ENCODE measurements at regions not wholly inside any gene's neighbourhood (a gene's known extent, or its start where the extent isn't known, plus 50 kb on each side); places are given as distances from the start of the nearest gene placed in this dataset.

DNA sequence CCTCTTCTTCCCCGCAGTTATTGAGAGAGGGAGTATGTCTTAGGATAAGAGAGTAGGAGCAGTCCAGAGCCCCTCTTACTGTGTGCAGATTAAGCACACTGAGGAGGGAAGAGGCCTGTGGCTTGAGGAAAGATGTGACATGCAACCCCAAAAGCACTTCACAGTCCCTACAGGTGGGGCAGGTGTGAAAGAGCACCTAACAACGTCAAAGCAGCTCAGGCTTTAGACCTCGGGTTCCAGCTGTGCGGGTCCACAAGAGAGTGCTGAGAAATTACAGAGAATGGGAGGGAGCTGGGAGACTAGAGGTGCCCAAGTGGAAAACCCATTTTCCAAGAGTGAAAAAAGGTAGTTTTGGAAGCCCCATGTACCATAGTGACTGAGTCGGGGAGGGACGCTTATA lies 127.6 kb downstream of the SLC25A47 start:
- peaks cover 9% of the 10 kb centered on the region for H3K4me1 Mint-ChIP-seq
- no peaks in the 10 kb centered on the region for H3K36me3 Mint-ChIP-seq (ENCODE audit: low read depth)
- no peak for DNase-seq
- H3K27me3 Mint-ChIP-seq, result no peaks in the 10 kb centered on the region
- H3K4me3 Mint-ChIP-seq, result no peak overlapping the region
- CTCF ChIA-PET, result no interaction called here
- H3K9me3 Mint-ChIP-seq, result no peaks in the 10 kb centered on the region
- no peak overlapping the region for H3K27ac Mint-ChIP-seq
- POLR2A ChIA-PET, result no interaction called here

DNA sequence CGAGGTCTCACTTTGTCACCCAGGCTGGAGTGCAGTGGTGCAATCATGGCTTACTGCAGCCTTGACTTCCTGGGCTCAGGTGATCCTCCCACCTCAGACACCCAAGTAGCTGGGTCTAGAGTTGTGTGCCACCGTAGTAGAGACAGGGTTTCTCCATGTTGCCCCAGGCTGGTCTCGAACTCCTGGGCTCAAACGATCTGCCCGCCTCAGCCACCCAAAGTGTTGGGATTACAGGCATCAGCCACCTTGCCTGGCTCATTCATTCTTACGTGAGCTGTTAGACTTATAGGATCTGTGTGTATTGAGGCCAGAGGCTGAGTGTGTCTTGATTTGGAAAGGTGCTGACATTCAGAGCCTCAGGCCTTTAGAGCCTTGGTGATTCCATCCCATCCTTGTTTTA lies 128.1 kb downstream of the SLC25A47 start:
- no peak for DNase-seq
- Mint-ChIP-seq H3K27me3 (no peaks in the 10 kb centered on the region), H3K9me3 (no peaks in the 10 kb centered on the region), H3K4me1 (peaks cover 9% of the 10 kb centered on the region), H3K36me3 (ENCODE audit: low read depth) (no peaks in the 10 kb centered on the region), H3K4me3 (no peak overlapping the region), H3K27ac (no peak overlapping the region)
- CTCF ChIA-PET, result no interaction called here
- POLR2A ChIA-PET, result no interaction called here

DNA sequence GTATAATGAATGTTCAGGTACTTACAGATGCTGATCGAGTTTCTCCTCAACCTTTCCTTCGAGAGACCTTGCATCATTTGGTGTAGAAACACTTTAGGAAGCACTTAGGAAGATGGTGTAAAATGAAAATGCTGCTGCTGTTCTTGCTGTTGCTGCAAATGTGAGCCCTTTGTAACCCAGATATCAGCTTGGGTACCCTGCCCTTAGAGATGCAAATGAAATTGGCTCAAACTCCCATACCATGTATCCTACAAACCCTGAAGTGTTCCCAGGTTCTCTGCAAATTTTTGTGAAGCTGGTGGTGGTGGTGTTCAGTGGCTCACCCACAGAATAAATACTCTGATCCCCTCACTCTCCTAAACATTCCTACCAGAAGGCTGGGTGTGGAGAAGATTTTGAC lies 130.8 kb downstream of the SLC25A47 start:
- DNase-seq, result no peak
- Mint-ChIP-seq H3K27me3 (no peaks in the 10 kb centered on the region), H3K36me3 (ENCODE audit: low read depth) (no peaks in the 10 kb centered on the region), H3K9me3 (no peaks in the 10 kb centered on the region), H3K27ac (no peak overlapping the region), H3K4me3 (no peak overlapping the region), H3K4me1 (no peaks in the 10 kb centered on the region)
- POLR2A ChIA-PET, result no interaction called here
- CTCF ChIA-PET, result no interaction called here

DNA sequence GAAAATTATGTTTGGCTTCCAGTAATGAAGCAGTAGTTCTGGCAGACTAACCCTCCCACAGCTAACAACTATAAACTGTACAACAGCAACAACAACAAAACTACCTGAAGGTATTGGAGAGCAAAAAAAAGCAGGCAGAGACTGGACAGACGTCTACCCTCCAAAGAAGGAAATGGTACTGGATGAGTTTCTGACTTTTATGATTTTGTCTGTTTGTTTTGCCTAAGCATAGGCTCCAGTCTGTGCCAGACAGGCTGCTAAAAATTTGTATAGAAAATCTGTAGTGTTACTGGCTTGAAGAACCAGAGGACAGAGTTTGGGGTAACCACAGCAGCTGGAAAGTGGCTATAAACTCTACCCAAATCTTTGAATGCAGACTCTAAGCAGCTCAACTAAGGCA lies 131.3 kb downstream of the SLC25A47 start:
- no peak overlapping the region for H3K4me3 Mint-ChIP-seq
- H3K27ac Mint-ChIP-seq, result no peak overlapping the region
- ChIA-PET CTCF (interaction anchor here (0.9 kb wide), 1 partner anchor 69 kb away, joined by 4 read pairs; no protein-coding TSS in a partner anchor), POLR2A (no interaction called here)
- no peaks in the 10 kb centered on the region for H3K36me3 Mint-ChIP-seq (ENCODE audit: low read depth)
- no peaks in the 10 kb centered on the region for H3K4me1 Mint-ChIP-seq
- DNase-seq, result no peak
- H3K27me3 Mint-ChIP-seq, result no peaks in the 10 kb centered on the region
- H3K9me3 Mint-ChIP-seq, result no peaks in the 10 kb centered on the region

DNA sequence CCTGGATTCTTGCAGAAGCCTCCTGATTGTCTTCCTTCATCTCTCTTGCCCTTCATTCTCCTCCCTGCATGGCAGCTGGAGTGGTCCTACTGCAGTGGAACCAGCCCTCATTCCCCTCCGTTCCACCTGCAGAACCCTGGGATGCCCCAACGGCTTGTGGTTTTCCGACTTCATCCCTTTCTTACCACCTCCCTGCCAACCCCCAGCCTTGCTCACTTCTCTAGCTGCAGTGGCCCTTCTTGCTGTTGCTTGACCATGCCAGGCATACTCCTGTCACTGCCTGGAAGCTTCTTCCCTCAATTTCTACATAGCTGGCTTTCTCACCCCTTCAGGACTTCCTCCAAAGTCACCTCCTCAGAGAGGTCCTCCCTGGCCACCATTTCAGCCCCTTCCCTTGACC lies 123.3 kb downstream of the BEGAIN start:
- Mint-ChIP-seq H3K4me3 (no peak overlapping the region), H3K36me3 (ENCODE audit: low read depth) (no peaks in the 10 kb centered on the region), H3K9me3 (no peaks in the 10 kb centered on the region), H3K27ac (no peak overlapping the region), H3K27me3 (peaks cover 5% of the 10 kb centered on the region), H3K4me1 (no peaks in the 10 kb centered on the region)
- CTCF ChIA-PET, result no interaction called here
- POLR2A ChIA-PET, result no interaction called here
- no peak for DNase-seq

DNA sequence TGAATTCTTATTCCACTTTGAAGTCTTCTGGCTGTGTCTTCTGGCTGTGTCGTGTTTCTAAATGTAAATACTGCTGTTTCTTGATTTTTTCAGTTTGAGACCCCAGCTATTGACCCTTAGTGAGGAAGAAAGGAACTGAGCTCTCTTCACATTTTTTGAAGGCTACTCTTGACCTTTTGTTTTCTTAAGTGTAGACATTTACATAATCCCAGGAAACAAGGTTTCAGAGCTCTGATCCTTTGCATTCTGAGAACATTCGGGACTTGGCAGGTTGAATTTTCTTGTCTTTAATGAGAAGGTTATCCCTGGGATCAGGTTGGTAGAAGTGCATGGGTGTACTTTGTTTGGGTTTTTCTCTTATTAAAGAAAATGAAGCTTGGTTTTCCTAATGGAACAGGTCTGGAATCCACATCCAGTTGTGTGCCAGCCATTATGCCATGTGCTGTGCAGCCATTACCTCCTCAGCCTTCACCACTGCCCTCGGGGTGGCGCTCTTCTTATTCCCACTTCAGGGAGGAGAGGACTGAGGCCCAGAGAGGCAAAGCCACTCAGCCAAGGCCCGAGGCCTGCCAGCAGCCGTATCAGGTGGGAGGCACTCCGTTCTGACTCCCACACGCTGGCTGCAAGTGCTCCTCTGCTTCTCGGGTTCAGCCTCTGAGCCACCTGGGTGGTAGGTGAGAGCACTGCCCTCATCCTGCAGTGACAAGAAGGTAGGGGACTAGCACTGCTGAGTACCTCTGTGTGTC lies 120.9 kb downstream of the BEGAIN start:
- peaks cover 9% of the 10 kb centered on the region for H3K4me1 Mint-ChIP-seq
- no peak for DNase-seq
- no peaks in the 10 kb centered on the region for H3K9me3 Mint-ChIP-seq
- no peaks in the 10 kb centered on the region for H3K36me3 Mint-ChIP-seq (ENCODE audit: low read depth)
- H3K4me3 Mint-ChIP-seq, result no peak overlapping the region
- ChIA-PET POLR2A (no interaction called here), CTCF (no interaction called here)
- H3K27me3 Mint-ChIP-seq, result peaks cover 5% of the 10 kb centered on the region
- H3K27ac Mint-ChIP-seq, result no peak overlapping the region

DNA sequence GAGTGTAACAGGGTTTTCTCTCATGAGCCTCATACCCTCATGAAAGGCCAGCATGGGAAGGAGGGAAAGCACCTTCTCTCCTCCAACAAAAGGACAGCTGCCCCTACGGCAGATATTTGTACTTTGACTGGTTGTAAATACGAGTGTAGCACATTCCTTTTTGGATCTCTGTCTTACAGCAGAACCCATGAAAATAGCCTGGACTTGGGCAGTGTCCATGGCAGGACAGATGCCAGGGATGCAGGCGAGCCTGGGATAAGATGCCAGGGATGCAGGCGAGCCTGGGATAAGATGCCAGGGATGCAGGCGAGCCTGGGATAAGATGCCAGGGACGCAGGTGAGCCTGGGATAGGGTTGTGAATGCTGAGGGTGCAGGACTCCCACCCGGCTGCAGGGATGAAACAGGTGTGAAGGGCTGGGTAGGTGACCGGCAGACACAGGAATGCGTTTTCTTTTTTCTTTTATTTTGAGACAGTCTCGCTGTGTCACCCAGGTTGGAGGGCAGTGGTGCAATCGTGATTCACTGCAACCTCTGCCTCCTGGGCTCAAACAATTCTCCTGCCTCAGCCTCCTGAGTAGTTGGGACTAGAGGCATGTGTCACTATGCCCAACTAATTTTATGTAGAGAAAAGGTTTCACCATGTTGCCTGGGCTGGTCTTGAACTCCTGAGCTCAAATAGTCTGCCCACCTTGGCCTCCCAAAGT lies 120.0 kb downstream of the BEGAIN start:
- no peaks in the 10 kb centered on the region for H3K9me3 Mint-ChIP-seq
- H3K27ac Mint-ChIP-seq, result no peak overlapping the region
- DNase-seq, result no peak
- POLR2A ChIA-PET, result no interaction called here
- no peaks in the 10 kb centered on the region for H3K36me3 Mint-ChIP-seq (ENCODE audit: low read depth)
- H3K4me1 Mint-ChIP-seq, result peaks cover 10% of the 10 kb centered on the region
- H3K27me3 Mint-ChIP-seq, result peaks cover 5% of the 10 kb centered on the region
- CTCF ChIA-PET, result interaction anchor here (1.5 kb wide), 1 partner anchor 11 kb away, joined by 4 read pairs; no protein-coding TSS in a partner anchor
- no peak overlapping the region for H3K4me3 Mint-ChIP-seq

DNA sequence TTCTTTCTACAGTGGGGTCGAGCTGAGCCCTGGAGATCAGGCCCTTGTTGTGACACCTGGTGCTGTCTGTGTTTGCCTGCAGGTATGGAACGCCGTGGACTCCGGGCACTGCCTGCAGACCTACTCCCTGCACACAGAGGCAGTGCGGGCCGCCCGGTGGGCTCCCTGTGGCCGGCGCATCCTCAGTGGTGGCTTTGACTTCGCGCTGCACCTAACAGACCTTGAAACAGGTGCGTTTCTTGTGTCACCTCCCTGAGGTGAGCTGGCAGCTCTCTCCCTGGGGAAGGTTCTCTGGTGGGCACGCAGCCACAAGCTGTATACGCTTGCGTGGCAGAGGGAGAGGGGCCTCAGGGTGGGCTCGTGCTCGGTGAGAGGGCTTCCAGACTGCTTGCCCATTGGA lies 119.3 kb downstream of the BEGAIN start:
- Mint-ChIP-seq H3K27ac (no peak overlapping the region), H3K36me3 (ENCODE audit: low read depth) (no peaks in the 10 kb centered on the region), H3K4me1 (peaks cover 10% of the 10 kb centered on the region), H3K4me3 (no peak overlapping the region), H3K27me3 (peaks cover 5% of the 10 kb centered on the region), H3K9me3 (no peaks in the 10 kb centered on the region)
- DNase-seq, result no peak
- POLR2A ChIA-PET, result no interaction called here
- CTCF ChIA-PET, result interaction anchor here (1.5 kb wide), 1 partner anchor 10 kb away, joined by 4 read pairs; no protein-coding TSS in a partner anchor

DNA sequence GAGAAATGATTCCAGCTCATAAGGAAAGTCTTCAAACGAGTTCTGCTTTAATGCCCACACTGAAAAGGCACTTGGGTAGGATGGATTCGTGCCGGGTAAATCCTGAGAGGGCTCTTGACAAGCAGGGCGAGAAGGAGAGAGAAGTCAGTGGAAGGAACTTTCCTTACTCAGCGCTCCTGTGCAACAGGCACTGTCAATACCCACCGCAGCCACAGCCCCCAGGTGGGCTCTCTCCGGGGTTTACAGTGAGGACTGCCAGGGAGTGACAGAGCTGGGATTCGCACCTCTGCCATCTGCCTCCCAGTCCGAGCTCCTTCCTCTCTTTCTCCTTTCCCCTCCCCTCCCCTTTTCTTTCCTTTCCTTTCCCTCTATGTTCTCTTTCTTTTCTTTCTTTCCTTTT lies 118.7 kb downstream of the BEGAIN start:
- DNase-seq, result no peak
- ChIA-PET POLR2A (no interaction called here), CTCF (interaction anchor here (1.5 to 2.8 kb wide), 2 partner anchors 9 to 83 kb away, joined by 4 to 9 read pairs; no protein-coding TSS in a partner anchor)
- H3K36me3 Mint-ChIP-seq (ENCODE audit: low read depth), result no peaks in the 10 kb centered on the region
- no peak overlapping the region for H3K27ac Mint-ChIP-seq
- H3K9me3 Mint-ChIP-seq, result no peaks in the 10 kb centered on the region
- no peak overlapping the region for H3K4me3 Mint-ChIP-seq
- peaks cover 2% of the 10 kb centered on the region for H3K27me3 Mint-ChIP-seq
- peaks cover 10% of the 10 kb centered on the region for H3K4me1 Mint-ChIP-seq

DNA sequence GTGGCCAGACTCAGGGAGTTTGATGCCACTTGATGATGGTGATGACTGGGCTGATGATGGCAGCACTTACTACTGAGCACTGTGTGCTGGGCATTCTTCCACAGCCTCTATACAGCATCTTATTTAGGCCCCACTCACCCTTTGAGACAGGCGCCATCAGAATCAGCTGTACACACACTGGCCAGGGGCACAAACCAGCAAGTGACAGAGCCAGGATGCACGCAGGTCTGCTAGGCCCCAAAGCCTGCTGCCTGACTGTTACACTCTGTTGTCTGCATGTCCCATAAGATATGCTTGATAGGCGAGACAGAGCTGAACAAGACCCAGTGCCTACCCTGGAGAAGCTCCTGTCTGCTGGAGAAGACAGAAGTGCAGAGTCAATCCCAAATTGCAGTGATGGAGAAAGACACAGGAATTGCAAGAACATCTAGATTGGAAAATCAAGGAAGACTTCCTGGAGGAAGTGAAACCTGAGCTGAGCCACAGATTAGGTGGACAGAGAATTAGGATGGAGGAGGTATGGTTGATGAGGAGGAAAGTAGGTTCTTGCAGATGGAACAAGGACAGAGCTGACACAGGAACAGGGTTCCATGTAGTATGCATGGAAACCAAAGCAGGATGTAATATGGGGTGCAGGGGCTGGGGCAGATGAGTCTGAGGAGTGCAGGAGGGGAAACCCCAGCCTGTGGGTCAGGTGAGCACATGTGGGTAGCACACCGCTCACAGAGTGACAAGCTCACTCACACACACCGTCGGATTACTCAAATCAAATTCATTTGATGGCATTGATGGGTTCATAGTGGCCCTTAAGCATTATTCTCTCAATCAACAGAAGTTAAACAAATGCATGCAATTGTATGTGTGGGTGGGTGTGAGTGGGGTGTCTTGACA lies 117.3 kb downstream of the BEGAIN start:
- ChIA-PET POLR2A (no interaction called here), CTCF (interaction anchor here (2.8 kb wide), 1 partner anchor 85 kb away, joined by 9 read pairs; no protein-coding TSS in a partner anchor)
- H3K4me1 Mint-ChIP-seq, result peaks cover 10% of the 10 kb centered on the region
- DNase-seq, result no peak
- H3K27me3 Mint-ChIP-seq, result no peaks in the 10 kb centered on the region
- H3K36me3 Mint-ChIP-seq (ENCODE audit: low read depth), result no peaks in the 10 kb centered on the region
- H3K4me3 Mint-ChIP-seq, result no peak overlapping the region
- H3K27ac Mint-ChIP-seq, result no peak overlapping the region
- no peaks in the 10 kb centered on the region for H3K9me3 Mint-ChIP-seq

DNA sequence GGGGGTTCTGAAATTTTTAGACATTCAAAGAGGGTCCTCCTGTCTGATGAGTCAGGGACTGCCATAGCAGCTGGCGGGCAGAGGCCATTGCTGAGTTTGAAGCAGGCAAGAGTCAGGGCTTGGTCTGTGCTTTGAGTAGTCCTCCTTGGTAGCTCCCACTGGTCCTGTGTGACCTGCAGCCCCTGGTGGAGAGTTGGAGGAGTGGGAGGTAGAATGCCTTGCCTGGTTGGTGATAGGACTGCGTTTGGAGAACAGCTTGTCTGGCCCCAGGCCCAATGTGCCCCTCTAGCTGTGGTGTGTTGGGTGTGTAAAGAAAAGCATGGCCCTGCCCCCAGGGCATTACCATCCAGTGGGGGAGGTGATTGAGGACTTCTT lies 116.7 kb downstream of the BEGAIN start:
- peaks cover 10% of the 10 kb centered on the region for H3K4me1 Mint-ChIP-seq
- no peak overlapping the region for H3K27ac Mint-ChIP-seq

DNA sequence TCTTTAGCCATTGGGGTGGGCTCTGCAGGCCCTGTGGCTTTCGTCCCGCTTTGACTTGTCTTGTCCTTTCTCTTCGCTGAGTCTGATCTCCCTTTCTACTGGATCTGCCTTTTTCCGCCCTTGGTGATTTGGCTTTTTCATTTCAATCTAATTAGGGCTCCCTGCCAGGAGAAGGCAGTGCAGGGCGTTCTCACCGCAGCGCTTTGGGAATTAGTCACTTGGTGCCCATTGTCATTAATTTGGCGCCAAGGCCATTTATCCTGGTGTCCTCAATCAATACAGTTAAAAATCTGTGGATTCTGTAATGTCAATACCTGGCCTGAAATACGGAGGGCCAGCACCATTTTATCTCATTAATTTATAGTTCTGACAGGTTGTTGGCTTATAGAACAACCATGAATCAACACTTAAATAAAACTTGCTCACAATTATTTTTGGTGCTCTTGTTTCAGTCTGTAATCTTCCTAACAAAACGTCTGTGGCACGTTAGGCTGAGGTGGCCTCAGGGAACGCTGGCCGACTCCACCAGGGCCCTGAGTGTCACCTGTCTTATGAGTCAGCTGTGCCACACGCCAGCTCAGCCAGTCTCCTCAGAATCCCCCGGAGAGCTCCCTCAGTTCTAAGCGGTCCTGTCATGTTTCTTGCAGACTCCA lies 115.7 kb downstream of the BEGAIN start:
- H3K4me3 Mint-ChIP-seq, result no peak overlapping the region
- no peaks in the 10 kb centered on the region for H3K9me3 Mint-ChIP-seq
- H3K27ac Mint-ChIP-seq, result no peak overlapping the region
- no peaks in the 10 kb centered on the region for H3K27me3 Mint-ChIP-seq
- H3K36me3 Mint-ChIP-seq (ENCODE audit: low read depth), result no peaks in the 10 kb centered on the region
- ChIA-PET CTCF (interaction anchor here (1.2 kb wide), 1 partner anchor 174 kb away, joined by 3 read pairs; no protein-coding TSS in a partner anchor), POLR2A (no interaction called here)
- DNase-seq, result no peak
- peaks cover 10% of the 10 kb centered on the region for H3K4me1 Mint-ChIP-seq

More for the DNA sequence above, 116.7 kb downstream of the BEGAIN start:
- no peak for DNase-seq
- H3K4me3 Mint-ChIP-seq, result no peak overlapping the region
- no peaks in the 10 kb centered on the region for H3K27me3 Mint-ChIP-seq
- H3K36me3 Mint-ChIP-seq (ENCODE audit: low read depth), result no peaks in the 10 kb centered on the region
- CTCF ChIA-PET, result interaction anchor here (2.8 kb wide), 1 partner anchor 85 kb away, joined by 9 read pairs; no protein-coding TSS in a partner anchor
- POLR2A ChIA-PET, result no interaction called here
- no peaks in the 10 kb centered on the region for H3K9me3 Mint-ChIP-seq

DNA sequence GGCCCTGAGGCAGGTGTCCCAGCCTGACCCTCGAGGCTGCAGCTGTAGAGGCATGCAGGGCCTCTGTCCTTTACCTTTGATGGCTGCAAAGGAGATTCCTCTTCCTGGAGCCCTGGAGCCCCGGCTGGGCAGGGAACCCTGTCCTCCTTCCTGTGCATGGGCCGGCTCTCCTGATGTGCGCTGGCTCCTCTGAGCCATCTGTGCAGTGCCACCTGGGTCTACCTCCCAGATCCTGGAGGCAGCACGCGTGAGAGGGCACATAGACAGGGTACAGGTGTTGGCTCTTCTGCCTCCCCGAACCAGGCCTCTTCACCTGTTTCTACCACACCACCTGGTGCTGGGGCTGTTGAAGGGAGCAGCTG lies 115.1 kb downstream of the BEGAIN start:
- Mint-ChIP-seq H3K36me3 (ENCODE audit: low read depth) (no peaks in the 10 kb centered on the region), H3K27me3 (no peaks in the 10 kb centered on the region), H3K27ac (no peak overlapping the region), H3K4me1 (peaks cover 10% of the 10 kb centered on the region), H3K4me3 (no peak overlapping the region), H3K9me3 (no peaks in the 10 kb centered on the region)
- ChIA-PET POLR2A (no interaction called here), CTCF (interaction anchor here (1.2 kb wide), 1 partner anchor 174 kb away, joined by 3 read pairs; no protein-coding TSS in a partner anchor)
- DNase-seq, result no peak
